ENCODE measurements at regions not wholly inside any gene's neighbourhood (a gene's known extent, or its start where the extent isn't known, plus 50 kb on each side); places are given as distances from the start of the nearest gene placed in this dataset.

DNA sequence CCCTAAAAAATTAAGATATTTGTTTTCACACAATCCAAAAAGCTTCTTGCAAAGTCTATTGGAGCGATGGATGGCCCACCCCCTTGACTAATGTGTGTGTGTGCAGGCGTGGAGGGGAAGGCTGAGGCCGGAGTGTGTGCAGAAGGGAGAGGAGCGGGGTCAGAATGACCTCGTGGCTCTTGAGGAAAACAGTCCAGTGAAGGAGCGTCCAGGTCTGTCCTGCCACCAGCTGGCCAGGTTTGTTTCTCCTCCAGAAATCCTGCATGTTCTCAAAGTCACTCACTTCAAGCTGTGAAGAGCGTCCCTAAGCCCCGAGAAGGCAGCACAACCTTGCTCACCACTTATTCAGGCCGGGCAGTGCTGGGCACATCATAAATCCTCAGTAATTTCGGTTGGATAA is 69.5 kb upstream of the SSX2IP start:
- DNase-seq: no peak

DNA sequence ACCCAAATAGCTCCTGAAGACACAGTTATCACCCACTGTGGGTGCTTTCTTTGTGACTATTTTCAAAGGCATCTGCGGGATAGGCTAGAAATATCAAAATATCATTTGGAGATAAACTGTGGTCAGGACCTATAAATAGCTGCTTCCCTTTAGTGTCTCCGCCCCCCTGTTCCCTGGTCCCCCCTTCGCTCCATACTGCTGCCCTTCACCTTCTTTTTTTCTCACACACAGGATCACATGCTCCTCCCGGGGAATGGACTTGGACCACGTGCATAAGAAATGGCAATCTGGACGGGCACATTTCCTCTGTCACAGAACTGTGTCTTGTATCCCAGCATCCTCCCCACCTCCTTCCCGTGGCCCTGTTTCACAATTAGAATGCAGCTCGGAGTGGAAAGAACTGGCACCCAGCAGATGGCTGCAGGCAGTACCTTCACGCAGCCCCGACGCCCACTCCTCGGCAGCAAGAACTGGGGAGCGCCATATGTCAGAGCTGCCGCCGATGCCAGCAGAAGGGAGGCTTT is 68.8 kb upstream of the SSX2IP start:
- no peak for DNase-seq

DNA sequence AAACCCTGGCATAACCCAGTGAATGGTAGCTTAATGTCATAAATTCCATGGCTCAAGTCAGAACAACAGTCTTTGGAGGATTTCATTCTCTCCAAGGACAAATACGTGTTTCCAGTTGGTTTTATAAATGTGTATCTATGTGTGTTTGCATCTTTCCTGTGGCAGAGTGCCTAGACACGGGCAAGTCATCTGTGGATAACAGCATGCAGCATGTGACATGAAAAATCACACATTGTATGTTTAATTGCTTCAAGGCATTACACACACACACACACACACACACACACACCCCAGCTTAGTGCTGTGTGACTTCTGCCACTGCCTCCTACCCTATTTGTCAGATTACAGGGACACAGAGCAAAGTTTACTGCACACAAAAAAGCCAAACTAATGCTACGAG is 68.2 kb upstream of the SSX2IP start:
- DNase-seq: no peak

DNA sequence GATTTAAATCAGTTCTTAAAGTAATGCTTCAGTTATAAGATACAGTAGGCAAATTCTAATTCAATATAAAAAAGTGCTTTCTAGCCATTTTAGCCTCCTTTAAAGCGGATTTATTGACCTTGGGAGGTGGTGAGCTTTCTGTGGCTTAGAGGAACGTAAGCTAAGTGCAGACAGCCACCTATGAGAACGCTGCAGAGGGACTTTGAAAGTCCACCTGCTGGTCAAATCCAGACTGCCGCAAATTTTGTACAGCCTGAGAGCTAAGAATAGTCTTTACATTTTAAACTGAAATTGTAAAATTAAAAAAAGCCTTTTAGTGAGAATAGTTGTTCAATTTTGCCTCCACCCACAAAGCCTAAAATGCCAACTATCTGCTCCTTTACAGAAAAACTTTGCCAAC is 67.0 kb upstream of the SSX2IP start:
- DNase-seq: no peak

DNA sequence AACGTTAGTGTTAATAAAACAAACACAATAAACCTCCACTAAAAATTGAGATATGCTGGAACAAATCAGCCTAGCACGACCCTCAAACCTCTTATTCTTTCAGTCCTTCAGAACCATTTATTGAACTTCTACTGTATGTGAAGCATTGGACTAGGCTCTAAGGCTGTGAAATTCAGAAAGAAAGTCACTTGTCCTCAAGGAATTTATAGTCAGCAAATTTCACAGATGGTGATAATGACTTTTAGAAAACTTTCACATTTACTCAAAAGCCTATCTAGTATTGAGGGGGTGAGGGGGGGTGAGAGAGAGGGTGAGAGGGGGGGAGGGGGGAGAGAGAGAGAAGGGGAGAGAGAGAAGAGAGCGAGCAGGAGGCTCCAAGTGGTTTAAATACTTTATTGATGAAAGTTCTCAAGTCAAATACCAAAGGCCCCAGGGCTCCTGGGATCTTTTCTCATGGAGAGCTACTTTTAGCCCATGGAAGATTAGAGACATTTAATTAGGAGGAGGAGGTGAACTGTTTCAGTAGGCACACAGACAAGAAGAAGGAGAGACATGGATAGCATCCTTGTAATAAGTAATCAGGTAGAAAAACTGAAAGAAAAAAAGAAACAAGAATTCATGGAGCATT is 66.3 kb upstream of the SSX2IP start:
- no peak for DNase-seq

DNA sequence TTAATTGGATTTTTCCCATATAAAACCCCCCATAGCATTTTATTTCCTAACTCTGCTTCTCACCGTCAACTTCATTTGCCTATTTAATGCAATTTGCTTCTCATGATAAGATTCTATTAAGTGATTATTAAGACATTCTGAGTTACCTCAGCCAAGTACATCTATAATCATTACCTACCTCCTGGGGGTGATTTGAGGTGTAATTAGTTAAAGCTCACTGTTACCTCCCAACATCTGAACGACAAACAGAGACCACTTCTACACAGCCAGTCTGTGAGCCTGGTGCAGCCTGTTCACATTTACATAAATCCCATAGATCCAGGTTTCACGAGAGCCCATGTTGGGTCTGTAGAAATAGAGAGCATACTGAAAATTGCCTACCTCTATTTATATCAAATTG is 65.7 kb upstream of the SSX2IP start:
- no peak for DNase-seq

DNA sequence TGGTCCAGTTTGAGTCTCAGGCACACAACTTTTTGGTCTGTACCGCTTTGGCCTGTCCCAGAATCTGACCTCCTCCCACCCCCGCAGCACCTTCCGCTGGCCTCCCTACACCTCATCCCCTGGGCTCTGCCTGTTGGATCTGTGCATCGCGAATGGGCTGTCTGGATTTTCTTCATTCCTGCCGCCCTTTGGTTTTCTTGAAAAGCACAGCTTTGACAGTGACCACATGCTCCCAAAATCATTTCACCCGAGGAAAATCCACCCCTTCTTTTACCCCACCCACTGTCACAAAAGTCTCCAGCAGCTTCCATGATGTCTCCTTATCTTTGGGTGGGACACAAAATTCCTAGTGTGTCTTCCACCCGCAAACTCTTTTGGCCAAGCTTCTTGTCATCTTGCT is 65.0 kb upstream of the SSX2IP start:
- DNase-seq: no peak

DNA sequence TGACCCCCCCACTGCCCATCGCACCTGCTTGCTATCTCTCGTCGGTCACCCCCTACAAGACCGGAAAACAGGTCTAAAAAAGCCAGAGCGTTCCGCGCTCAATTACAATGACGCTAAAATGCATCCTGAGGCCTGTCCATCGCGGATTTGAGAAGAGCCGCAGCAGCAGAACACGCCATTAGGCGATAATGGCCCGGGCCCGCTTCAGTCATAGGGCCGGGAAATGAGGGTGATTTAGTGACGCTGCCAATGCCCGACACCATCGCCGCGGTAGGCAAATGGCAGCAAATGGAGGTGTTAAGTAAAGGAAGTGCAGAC is 64.1 kb upstream of the SSX2IP start:
- no peak for DNase-seq

DNA sequence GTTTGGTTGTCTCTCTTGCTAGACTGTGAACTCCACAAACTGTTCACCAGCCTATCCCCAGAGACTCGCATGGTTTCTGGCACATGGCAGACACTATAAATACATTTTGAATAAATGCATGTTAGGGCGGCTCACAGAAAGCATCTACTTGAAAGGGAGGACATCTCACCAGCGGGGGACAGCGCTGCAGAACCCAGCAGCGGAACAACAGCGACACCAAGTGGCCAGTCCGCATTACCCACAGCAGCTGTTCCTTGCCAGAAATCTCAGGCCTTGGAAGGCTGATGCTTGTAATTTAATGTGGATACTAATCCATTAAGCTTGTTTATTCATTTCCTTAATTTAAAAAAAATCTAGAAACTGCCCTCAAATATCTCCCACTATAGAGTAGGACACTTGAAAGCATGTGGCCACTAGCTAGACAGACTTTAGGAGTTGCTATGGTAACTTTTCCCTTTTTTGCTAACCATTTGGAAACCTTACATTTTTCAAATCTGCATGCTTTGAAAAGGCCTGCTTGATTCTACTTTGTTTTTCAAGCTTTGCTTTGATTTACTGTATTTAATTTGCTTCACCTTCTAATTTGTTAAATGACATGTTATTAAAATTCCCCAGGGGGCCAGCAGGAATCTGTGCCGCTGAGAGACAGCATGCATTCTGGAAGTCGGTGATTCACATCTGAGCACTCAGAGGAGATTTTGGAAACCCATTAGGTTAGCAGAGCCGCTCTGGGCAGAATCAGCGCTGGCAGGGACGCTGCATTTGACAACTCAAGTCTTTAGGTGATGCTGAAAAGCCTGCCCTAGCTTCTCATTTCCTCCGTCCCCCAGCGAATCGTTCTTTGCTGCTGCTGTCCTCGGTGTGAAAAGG is 63.5 kb upstream of the SSX2IP start:
- DNase-seq: peak; percentile 17

DNA sequence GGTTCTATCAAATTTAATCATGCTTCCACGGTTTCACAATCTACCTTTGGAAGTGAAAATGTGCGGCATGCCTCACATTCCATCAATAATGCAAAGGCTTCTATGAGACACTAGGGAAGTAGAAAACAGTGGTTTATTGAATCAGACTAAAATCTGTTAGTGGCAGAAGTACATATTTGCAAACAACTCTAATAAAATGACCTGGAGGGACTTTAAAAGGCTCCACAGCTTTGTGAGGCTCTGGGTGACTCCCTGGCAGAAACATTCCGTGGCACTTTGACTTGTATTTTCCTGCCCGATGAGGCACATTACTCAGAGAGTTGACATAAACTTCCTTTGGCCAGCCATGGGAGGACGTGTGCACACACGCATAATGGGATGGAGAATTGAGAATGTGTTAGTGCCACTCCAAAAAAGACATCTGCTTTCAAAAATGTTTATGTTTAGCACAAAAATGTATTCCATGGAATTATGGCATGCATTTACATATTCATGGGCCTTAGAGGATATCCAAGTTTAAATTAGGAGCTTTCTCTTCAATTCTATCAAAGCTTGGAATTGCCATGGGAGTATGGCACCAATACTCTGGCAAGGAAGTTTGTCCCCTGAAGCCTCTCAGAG is 60.0 kb upstream of the SSX2IP start:
- no peak for DNase-seq

DNA sequence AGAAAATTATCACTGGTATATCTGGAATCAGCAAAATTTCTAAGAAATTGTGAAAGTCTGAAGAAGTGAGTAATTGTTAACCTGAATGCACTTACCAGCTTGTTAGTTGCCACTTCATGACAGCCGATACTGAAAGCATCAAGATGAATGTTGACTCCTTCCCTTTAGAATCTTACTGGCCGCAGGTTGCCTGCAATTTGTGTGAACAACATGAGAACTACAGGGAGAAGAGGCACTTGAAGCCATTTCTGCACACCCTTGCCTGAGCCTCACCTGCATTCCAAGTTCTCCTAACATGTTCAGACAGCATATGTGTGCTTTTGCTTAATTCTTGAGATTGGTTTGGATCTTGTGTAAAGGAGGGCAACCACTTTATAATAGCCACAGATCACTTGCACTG is 59.2 kb upstream of the SSX2IP start:
- no peak for DNase-seq

DNA sequence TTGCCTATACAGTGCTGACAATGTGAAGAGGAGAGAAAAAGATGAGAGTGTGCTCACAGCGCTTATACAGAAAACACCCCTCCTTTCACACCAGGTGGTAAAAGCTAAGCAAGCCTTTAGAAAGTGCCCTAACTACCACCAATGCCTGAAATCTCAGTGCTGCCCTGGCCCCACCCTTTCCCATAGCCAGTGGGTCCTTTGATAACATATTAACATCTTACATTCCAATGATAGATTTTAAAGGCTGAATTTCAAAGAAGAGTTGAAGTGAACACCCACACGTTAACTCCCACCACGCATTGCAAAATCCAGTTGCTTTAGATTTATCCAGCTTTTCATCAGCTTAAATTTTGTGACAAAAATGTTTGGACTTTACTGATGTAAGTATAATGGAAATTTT is 58.1 kb upstream of the SSX2IP start:
- no peak for DNase-seq

DNA sequence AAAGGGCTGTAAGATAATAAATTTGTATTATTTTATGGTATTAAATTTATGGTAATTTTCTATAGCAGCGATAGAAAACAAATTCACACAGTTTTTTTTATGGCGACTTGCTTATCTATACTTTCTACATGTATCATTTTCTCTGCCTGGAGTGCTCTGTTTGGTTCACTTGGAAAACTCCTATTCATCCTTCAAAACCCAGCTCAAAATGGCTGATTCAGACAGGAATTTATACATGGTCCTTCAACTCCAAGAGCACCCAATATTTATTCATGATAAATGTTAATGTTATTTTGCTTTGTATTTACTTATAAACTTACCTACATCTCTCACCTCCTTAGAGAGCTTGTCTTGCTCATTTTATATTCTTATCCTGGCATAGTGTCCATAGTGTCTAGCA is 55.6 kb upstream of the SSX2IP start:
- no peak for DNase-seq

DNA sequence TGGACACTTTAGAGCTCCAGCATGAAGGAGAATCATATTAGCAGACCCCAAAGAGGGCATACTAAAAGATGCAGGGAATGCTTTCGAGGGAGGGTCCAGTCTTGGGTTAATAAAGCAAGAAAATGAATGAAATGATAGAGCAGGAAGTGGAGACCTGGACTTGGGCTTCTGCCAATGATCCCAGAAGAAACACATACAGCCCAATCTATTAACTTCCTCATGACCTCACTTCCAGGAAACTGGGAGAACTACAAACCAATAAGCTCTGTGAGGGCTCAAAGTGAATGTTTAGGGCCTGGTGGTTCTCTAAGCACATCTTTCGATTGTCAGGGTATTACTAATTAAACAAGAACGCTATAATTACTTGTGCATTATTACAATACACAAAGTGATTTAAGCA is 53.6 kb upstream of the SSX2IP start:
- no peak for DNase-seq

DNA sequence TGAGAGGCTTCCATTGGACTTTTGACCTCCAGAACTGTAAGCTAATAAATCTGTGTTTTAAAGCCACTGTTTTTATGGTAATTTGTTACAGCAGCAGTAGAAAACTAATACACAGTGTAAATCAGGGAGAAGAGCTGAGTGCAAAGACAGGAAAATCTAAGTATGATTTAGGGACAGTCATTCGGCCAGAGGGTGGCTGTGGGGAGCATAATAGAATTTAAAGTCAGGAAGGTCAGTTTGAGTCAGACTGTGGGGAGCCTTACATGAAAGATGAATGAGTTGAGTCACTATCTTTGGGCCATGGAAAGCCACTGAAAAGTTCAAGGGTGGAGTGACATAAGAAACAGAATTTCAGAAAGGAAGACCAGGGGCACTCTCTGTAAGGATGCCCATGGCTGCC is 52.4 kb upstream of the SSX2IP start:
- no peak for DNase-seq

DNA sequence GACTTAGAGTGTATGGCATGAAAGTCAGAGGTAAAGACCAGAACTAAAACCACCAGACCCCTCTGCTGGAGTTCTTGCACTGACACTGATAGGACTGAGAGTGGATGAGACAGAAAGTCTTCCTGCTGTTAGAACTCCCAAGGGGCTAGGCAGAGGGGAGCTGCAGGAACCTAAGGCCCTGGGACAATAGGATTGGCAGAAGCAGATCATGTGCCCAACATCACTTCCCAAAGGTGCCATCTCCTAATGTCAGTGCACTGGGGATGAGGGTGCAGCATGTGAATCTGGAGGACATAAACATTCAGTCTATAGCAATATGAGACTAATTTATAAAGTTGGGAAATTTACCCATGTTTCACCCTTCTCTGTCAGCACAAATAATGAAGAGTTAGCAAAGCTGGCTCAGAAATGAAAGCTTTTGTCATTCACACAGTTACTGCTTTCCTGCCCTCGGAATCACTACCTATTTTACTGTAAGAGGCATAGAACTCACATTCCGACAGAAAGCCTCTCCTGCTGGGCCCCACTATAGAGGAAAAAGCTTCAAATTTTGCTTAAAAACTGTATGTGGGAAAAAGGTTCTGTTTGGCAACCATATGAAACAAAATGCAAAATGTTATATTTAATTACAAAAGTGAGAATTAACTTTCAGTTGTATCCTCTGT is 49.9 kb upstream of the SSX2IP start:
- no peak for DNase-seq
